ENCODE measurements at regions not wholly inside any gene's neighbourhood (a gene's known extent, or its start where the extent isn't known, plus 50 kb on each side); places are given as distances from the start of the nearest gene placed in this dataset.

- POLR2A ChIA-PET: no interaction called here
Measured at GRCh38 chr18:47453038-47453437, 201.6 kb upstream of the SKOR2 start.

GRCh38 chr18:47448956-47449355 is 197.5 kb upstream of the SKOR2 start:
- TF ChIP-seq, protein P1, sequence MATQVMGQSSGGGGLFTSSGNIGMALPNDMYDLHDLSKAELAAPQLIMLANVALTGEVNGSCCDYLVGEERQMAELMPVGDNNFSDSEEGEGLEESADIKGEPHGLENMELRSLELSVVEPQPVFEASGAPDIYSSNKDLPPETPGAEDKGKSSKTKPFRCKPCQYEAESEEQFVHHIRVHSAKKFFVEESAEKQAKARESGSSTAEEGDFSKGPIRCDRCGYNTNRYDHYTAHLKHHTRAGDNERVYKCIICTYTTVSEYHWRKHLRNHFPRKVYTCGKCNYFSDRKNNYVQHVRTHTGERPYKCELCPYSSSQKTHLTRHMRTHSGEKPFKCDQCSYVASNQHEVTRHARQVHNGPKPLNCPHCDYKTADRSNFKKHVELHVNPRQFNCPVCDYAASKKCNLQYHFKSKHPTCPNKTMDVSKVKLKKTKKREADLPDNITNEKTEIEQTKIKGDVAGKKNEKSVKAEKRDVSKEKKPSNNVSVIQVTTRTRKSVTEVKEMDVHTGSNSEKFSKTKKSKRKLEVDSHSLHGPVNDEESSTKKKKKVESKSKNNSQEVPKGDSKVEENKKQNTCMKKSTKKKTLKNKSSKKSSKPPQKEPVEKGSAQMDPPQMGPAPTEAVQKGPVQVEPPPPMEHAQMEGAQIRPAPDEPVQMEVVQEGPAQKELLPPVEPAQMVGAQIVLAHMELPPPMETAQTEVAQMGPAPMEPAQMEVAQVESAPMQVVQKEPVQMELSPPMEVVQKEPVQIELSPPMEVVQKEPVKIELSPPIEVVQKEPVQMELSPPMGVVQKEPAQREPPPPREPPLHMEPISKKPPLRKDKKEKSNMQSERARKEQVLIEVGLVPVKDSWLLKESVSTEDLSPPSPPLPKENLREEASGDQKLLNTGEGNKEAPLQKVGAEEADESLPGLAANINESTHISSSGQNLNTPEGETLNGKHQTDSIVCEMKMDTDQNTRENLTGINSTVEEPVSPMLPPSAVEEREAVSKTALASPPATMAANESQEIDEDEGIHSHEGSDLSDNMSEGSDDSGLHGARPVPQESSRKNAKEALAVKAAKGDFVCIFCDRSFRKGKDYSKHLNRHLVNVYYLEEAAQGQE (IDR thresholded peaks at IDR 0.05; ENCODE audit: insufficient read depth in 1 of 2, low read depth in 2 of 2, low read length in 1 of 2): no peak
- TF ChIP-seq SIN3A (IDR thresholded peaks at IDR 0.05; ENCODE audit: borderline replicate concordance, insufficient read depth, low read depth, low read length) (no peak), POLR2AphosphoS5 (IDR thresholded peaks at IDR 0.05; ENCODE audit: low read depth, low read length) (no peak), TCF7L2 (IDR thresholded peaks at IDR 0.05; ENCODE audit: low read depth, low read length) (no peak)
- TF ChIP-seq, protein P2, sequence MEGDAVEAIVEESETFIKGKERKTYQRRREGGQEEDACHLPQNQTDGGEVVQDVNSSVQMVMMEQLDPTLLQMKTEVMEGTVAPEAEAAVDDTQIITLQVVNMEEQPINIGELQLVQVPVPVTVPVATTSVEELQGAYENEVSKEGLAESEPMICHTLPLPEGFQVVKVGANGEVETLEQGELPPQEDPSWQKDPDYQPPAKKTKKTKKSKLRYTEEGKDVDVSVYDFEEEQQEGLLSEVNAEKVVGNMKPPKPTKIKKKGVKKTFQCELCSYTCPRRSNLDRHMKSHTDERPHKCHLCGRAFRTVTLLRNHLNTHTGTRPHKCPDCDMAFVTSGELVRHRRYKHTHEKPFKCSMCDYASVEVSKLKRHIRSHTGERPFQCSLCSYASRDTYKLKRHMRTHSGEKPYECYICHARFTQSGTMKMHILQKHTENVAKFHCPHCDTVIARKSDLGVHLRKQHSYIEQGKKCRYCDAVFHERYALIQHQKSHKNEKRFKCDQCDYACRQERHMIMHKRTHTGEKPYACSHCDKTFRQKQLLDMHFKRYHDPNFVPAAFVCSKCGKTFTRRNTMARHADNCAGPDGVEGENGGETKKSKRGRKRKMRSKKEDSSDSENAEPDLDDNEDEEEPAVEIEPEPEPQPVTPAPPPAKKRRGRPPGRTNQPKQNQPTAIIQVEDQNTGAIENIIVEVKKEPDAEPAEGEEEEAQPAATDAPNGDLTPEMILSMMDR (IDR thresholded peaks at IDR 0.05): no peak
- ChIA-PET POLR2A (interaction anchor here (0.7 kb wide), 1 partner anchor 34 kb away, joined by 4 read pairs; no protein-coding TSS in a partner anchor), CTCF (no interaction called here)
- Histone ChIP-seq H3K27me3 (ENCODE audit: control insufficient read depth, insufficient read depth, low read length) (no peaks in the 10 kb centered on the region), H3K4me3 (ENCODE audit: low read depth in 2 of 2, low read length in 2 of 2) (no peak overlapping the region), H3K27ac (ENCODE audit: low read length) (no peak overlapping the region), H3K36me3 (ENCODE audit: control insufficient read depth, insufficient read depth, low read length) (no peaks in the 10 kb centered on the region), H3K9me3 (ENCODE audit: control insufficient read depth, insufficient read depth, low read depth, low read length) (no peaks in the 10 kb centered on the region), H3K4me1 (ENCODE audit: control insufficient read depth, insufficient read depth, low read length) (no peaks in the 10 kb centered on the region)
- no peak for ATAC-seq
- intact Hi-C loops (cut with micrococcal nuclease; ENCODE audit: unreplicated experiment) (no loop called here), in situ Hi-C loops (cut with HindIII; ENCODE audit: low pct_unique_long_range_greater_than_20kb, low sequenced_read_pairs) (no loop called here)
- DNase-seq (ENCODE audit: low read depth, low spot score): no peak
- no TSS peak for BruUV-seq (replicated peaks)

More at GRCh38 chr18:47453038-47453437, 201.6 kb upstream of the SKOR2 start:
- no peaks in the 10 kb centered on the region for H3K27me3 ChIP-seq (ENCODE audit: control insufficient read depth, insufficient read depth, low read length)
- in situ Hi-C loops (cut with HindIII; ENCODE audit: low pct_unique_long_range_greater_than_20kb, low sequenced_read_pairs) (no loop called here), intact Hi-C loops (cut with micrococcal nuclease; ENCODE audit: unreplicated experiment) (no loop called here)
- H3K4me3 ChIP-seq (ENCODE audit: low read depth in 2 of 2, low read length in 2 of 2): no peak overlapping the region
- no TSS peak for BruUV-seq (replicated peaks)
- no peak overlapping the region for H3K27ac ChIP-seq (ENCODE audit: low read length)
- CTCF ChIA-PET: no interaction called here
- DNase-seq (ENCODE audit: low read depth, low spot score) (no peak), ATAC-seq (no peak)
- H3K4me1 ChIP-seq (ENCODE audit: control insufficient read depth, insufficient read depth, low read length): no peaks in the 10 kb centered on the region
- no peaks in the 10 kb centered on the region for H3K9me3 ChIP-seq (ENCODE audit: control insufficient read depth, insufficient read depth, low read depth, low read length)
- no peak for TF ChIP-seq POLR2AphosphoS5 (IDR thresholded peaks at IDR 0.05; ENCODE audit: low read depth, low read length)
- no peak for TF ChIP-seq SIN3A (IDR thresholded peaks at IDR 0.05; ENCODE audit: borderline replicate concordance, insufficient read depth, low read depth, low read length)
- TF ChIP-seq, protein P1 (IDR thresholded peaks at IDR 0.05; ENCODE audit: insufficient read depth in 1 of 2, low read depth in 2 of 2, low read length in 1 of 2): no peak
- TF ChIP-seq, protein P2 (IDR thresholded peaks at IDR 0.05): no peak
- no peak for TF ChIP-seq TCF7L2 (IDR thresholded peaks at IDR 0.05; ENCODE audit: low read depth, low read length)
- no peaks in the 10 kb centered on the region for H3K36me3 ChIP-seq (ENCODE audit: control insufficient read depth, insufficient read depth, low read length)

Data from Panc1 (cell line).